ENCODE measurements at regions not wholly inside any gene's neighbourhood (a gene's known extent, or its start where the extent isn't known, plus 50 kb on each side); places are given as distances from the start of the nearest gene placed in this dataset.

- TF ChIP-seq EZH2 (IDR thresholded peaks at IDR 0.05; ENCODE audit: low read length, missing control alignments): no peak
- TF ChIP-seq, protein P1, sequence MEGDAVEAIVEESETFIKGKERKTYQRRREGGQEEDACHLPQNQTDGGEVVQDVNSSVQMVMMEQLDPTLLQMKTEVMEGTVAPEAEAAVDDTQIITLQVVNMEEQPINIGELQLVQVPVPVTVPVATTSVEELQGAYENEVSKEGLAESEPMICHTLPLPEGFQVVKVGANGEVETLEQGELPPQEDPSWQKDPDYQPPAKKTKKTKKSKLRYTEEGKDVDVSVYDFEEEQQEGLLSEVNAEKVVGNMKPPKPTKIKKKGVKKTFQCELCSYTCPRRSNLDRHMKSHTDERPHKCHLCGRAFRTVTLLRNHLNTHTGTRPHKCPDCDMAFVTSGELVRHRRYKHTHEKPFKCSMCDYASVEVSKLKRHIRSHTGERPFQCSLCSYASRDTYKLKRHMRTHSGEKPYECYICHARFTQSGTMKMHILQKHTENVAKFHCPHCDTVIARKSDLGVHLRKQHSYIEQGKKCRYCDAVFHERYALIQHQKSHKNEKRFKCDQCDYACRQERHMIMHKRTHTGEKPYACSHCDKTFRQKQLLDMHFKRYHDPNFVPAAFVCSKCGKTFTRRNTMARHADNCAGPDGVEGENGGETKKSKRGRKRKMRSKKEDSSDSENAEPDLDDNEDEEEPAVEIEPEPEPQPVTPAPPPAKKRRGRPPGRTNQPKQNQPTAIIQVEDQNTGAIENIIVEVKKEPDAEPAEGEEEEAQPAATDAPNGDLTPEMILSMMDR (conservative IDR thresholded peaks at IDR 0.05 in 1 of 2, IDR thresholded peaks at IDR 0.05 in 1 of 2; ENCODE audit: low read depth in 1 of 2, low read length in 2 of 2): no peak
These were observed 410.1 kb downstream of the SUCLG1 start for GRCh38 chr2:84048964-84049363.

All from fibroblast of lung (primary cell).